Liver (tissue), 3 donors: ENCODE measurements at regions not wholly inside any gene's neighbourhood (a gene's known extent, or its start where the extent isn't known, plus 50 kb on each side); places are given as distances from the start of the nearest gene placed in this dataset.
A peak's percentile ranks its signal among the peaks of the same experiment; 100 is the strongest.

Experiments
- ATF3 ChIP-seq: IDR thresholded peaks from 2 replicates; pipeline ENCODE4 v1.6.1; 2016; ENCODE audit warnings: antibody characterized with exemption
- CTCF ChIP-seq: fragments of 150-350 bp; IDR thresholded peaks from 2 replicates; pipeline ENCODE4 v1.5.1; 2017; ENCODE audit warnings: improper control_type of control experiment, low read depth, low read length; ENCODE audit not compliant: missing input control
- GABPA ChIP-seq, 2 donors: IDR thresholded peaks in 1 of 2; conservative IDR thresholded peaks in 1 of 2; 2 replicates each; pipeline ENCODE4 v1.6.1; 2016; ENCODE audit warnings: antibody characterized with exemption in 2 of 2, mild to moderate bottlenecking in 1 of 2, moderate library complexity in 1 of 2
- JUND ChIP-seq, 2 donors: IDR thresholded peaks; 2 replicates each; pipeline ENCODE4 v1.6.1; 2016; ENCODE audit warnings: antibody characterized with exemption in 2 of 2
- RAD21 ChIP-seq, 2 donors: IDR thresholded peaks; 2 replicates each; pipeline ENCODE4 v1.6.1; 2016; ENCODE audit warnings: antibody characterized with exemption in 2 of 2, mild to moderate bottlenecking in 2 of 2
- RXRA ChIP-seq, 2 donors: IDR thresholded peaks; 2 replicates each; pipeline ENCODE4 v1.6.1; 2017 to 2018; ENCODE audit warnings: antibody characterized with exemption in 2 of 2, mild to moderate bottlenecking in 1 of 2
- YY1 ChIP-seq: IDR thresholded peaks from 2 replicates; pipeline ENCODE4 v1.6.1; 2016; ENCODE audit warnings: antibody characterized with exemption, mild to moderate bottlenecking
- donor health status: healthy.
- donor health status: healthy.

GRCh38 chr15:61621146-61621545 lies 392.0 kb upstream of the RORA start:
- TF ChIP-seq CTCF (peak; percentile 81), JUND (IDR thresholded peaks at IDR 0.05) (no peak), ATF3 (no peak), RXRA (IDR thresholded peaks at IDR 0.05) (peak in 1 of 2 donors; percentile 27), YY1 (no peak), RAD21 (IDR thresholded peaks at IDR 0.05) (peak; percentile 97), GABPA (IDR thresholded peaks at IDR 0.05 in 1 of 2, conservative IDR thresholded peaks at IDR 0.05 in 1 of 2) (no peak)
